CD4-positive, alpha-beta T cell (primary cell): ENCODE measurements at regions not wholly inside any gene's neighbourhood (a gene's known extent, or its start where the extent isn't known, plus 50 kb on each side); places are given as distances from the start of the nearest gene placed in this dataset.

Experiments
- ATAC-seq: fragments of 200-7000 bp; cut with Tn5 transposase; one replicate; pipeline ENCODE4 v1.10.0; 2022; ENCODE audit warnings: mild to moderate bottlenecking; ENCODE audit not compliant: poor library complexity
- CTCF ChIA-PET: fragments of 350-600 bp; sonication (Branson Sonifier 250); formaldehyde crosslinking; loops from one replicate; lab custom pipeline; 2021; ENCODE audit warnings: antibody characterized with exemption, inconsistent platforms; lab: Charles Lee
- POLR2A ChIA-PET: fragments of 350-600 bp; sonication (Branson Sonifier 250); formaldehyde crosslinking; loops from one replicate; lab custom pipeline; 2021; ENCODE audit warnings: antibody characterized with exemption, inconsistent platforms; lab: Charles Lee
- DNase-seq, 14 experiments: peaks; one replicate each; pipeline ENCODE4 v3.0.0-alpha.2; 2013 to 2020; ENCODE audit warnings: mixed read lengths in 2 of 14
- H3K27ac ChIP-seq, 2 donors: one replicate each; pipeline versions ENCODE4 v1.5.1 to v1.7.0; 2013; ENCODE audit warnings: low read length in 2 of 2, low read depth in 1 of 2, mild to moderate bottlenecking in 1 of 2
- H3K27me3 ChIP-seq, 2 experiments: 1 replicate in 1 of 2; 2 replicates in 1 of 2; pipeline versions ENCODE4 v1.6.1 to v1.7.0; 2013; ENCODE audit warnings: low read length in 2 of 2, control low read depth in 1 of 2, mild to moderate bottlenecking in 1 of 2, moderate library complexity in 1 of 2; ENCODE audit not compliant: insufficient read depth in 2 of 2, control insufficient read depth in 1 of 2
- H3K36me3 ChIP-seq: one replicate; pipeline ENCODE4 v1.6.1; 2013; ENCODE audit warnings: low read length, control low read depth; ENCODE audit not compliant: insufficient read depth
- H3K4me1 ChIP-seq: one replicate; pipeline ENCODE4 v1.6.1; 2013; ENCODE audit warnings: low read length, control low read depth; ENCODE audit not compliant: insufficient read depth
- H3K4me3 ChIP-seq: one replicate; pipeline ENCODE4 v1.5.1; 2013; ENCODE audit warnings: mild to moderate bottlenecking, low read length, moderate library complexity
- H3K9me3 ChIP-seq, 2 experiments: 1 replicate in 1 of 2; 2 replicates in 1 of 2; pipeline versions ENCODE4 v1.6.1 to v1.7.0; 2013; ENCODE audit warnings: low read length in 2 of 2, mild to moderate bottlenecking in 2 of 2, control low read depth in 1 of 2, moderate library complexity in 1 of 2; ENCODE audit not compliant: control insufficient read depth in 1 of 2, insufficient read depth in 1 of 2
- H3K27ac Mint-ChIP-seq: one replicate; pipeline ENCODE4 v1.8.0; 2020; ENCODE audit warnings: mixed read lengths
- H3K27me3 Mint-ChIP-seq: one replicate; pipeline ENCODE4 v1.8.0; 2021; ENCODE audit warnings: mixed read lengths
- H3K36me3 Mint-ChIP-seq: one replicate; pipeline ENCODE4 v1.8.0; 2021; ENCODE audit warnings: low read depth, mixed read lengths
- H3K4me1 Mint-ChIP-seq: one replicate; pipeline ENCODE4 v1.8.0; 2021; ENCODE audit warnings: low read depth, mixed read lengths
- H3K4me3 Mint-ChIP-seq: one replicate; pipeline ENCODE4 v1.8.0; 2020; ENCODE audit warnings: mild to moderate bottlenecking, mixed read lengths
- H3K9me3 Mint-ChIP-seq: one replicate; pipeline ENCODE4 v1.8.0; 2020; ENCODE audit warnings: mixed read lengths
- CTCF ChIP-seq: fragments of 200-600 bp; IDR thresholded peaks from one replicate; pipeline ENCODE4 v1.8.0; 2022; ENCODE audit warnings: antibody characterized with exemption, mild to moderate bottlenecking
- intact Hi-C, 2 experiments: fragments of 100-400 bp; cut with DNase I in 1 of 2; cut with micrococcal nuclease in 1 of 2; formaldehyde crosslinking; loops; one replicate each; pipeline versions ENCODE4 v1.15.1 to v1.9.0; 2023 to 2025; cut with DNase I, micrococcal nuclease

GRCh38 chr2:18074476-18074875 is 196.0 kb downstream of the KCNS3 start:
- no peak overlapping the region for H3K27ac ChIP-seq
- no peaks in the 10 kb centered on the region for H3K27me3 ChIP-seq
- H3K4me3 Mint-ChIP-seq: no peak overlapping the region
- H3K27ac Mint-ChIP-seq: no peak overlapping the region
- H3K27me3 Mint-ChIP-seq: peaks cover 19% of the 10 kb centered on the region
- H3K9me3 Mint-ChIP-seq: no peaks in the 10 kb centered on the region
- no peak for ATAC-seq
- no peak for DNase-seq
- no peaks in the 10 kb centered on the region for H3K36me3 Mint-ChIP-seq
- no peaks in the 10 kb centered on the region for H3K9me3 ChIP-seq
- POLR2A ChIA-PET: no interaction called here
- CTCF ChIA-PET: no interaction called here
- H3K4me1 Mint-ChIP-seq: peaks cover 12% of the 10 kb centered on the region
- no peaks in the 10 kb centered on the region for H3K36me3 ChIP-seq
- TF ChIP-seq CTCF: no peak
- intact Hi-C loops: no loop called here
- no peaks in the 10 kb centered on the region for H3K4me1 ChIP-seq
- no peak overlapping the region for H3K4me3 ChIP-seq

- no peak overlapping the region for H3K4me3 Mint-ChIP-seq
- H3K9me3 Mint-ChIP-seq: no peaks in the 10 kb centered on the region
- Histone ChIP-seq H3K4me3 (no peak overlapping the region), H3K36me3 (no peaks in the 10 kb centered on the region), H3K4me1 (no peaks in the 10 kb centered on the region), H3K27ac (no peak overlapping the region), H3K27me3 (no peaks in the 10 kb centered on the region), H3K9me3 (no peaks in the 10 kb centered on the region)
- DNase-seq (no peak), ATAC-seq (no peak)
- peaks cover 11% of the 10 kb centered on the region for H3K4me1 Mint-ChIP-seq
- H3K36me3 Mint-ChIP-seq: no peaks in the 10 kb centered on the region
- POLR2A ChIA-PET: no interaction called here
- intact Hi-C loops: no loop called here
- CTCF ChIA-PET: no interaction called here
- no peak for TF ChIP-seq CTCF
- peaks cover 19% of the 10 kb centered on the region for H3K27me3 Mint-ChIP-seq
- no peak overlapping the region for H3K27ac Mint-ChIP-seq
Measured at GRCh38 chr2:18073601-18074000, 195.1 kb downstream of the KCNS3 start.

GRCh38 chr2:18067588-18068384 is 189.3 kb downstream of the KCNS3 start:
- POLR2A ChIA-PET: no interaction called here
- ATAC-seq: no peak
- Mint-ChIP-seq H3K4me1 (no peaks in the 10 kb centered on the region), H3K36me3 (no peaks in the 10 kb centered on the region), H3K9me3 (no peaks in the 10 kb centered on the region), H3K4me3 (no peak overlapping the region), H3K27me3 (peaks cover 19% of the 10 kb centered on the region), H3K27ac (no peak overlapping the region)
- no peaks in the 10 kb centered on the region for H3K4me1 ChIP-seq
- CTCF ChIA-PET: no interaction called here
- no peak for DNase-seq
- H3K4me3 ChIP-seq: no peak overlapping the region
- intact Hi-C loops: no loop called here
- H3K27me3 ChIP-seq: no peaks in the 10 kb centered on the region
- TF ChIP-seq CTCF: no peak
- H3K36me3 ChIP-seq: no peaks in the 10 kb centered on the region
- no peak overlapping the region for H3K27ac ChIP-seq
- H3K9me3 ChIP-seq: no peaks in the 10 kb centered on the region
